ENCODE measurements at regions not wholly inside any gene's neighbourhood (a gene's known extent, or its start where the extent isn't known, plus 50 kb on each side); places are given as distances from the start of the nearest gene placed in this dataset.
"Not testable (repeated sequence)": the region's sequence is repeated elsewhere in the genome, so short reads cannot be mapped to it uniquely, and the experiment has no call there.

- no peaks in the 10 kb centered on the region for H3K4me1 ChIP-seq
- H3K9me3 ChIP-seq (replicated peaks), result no peaks in the 10 kb centered on the region
- DNase-seq, result no peak
- H3K27ac ChIP-seq (replicated peaks), result no peak overlapping the region
- intact Hi-C loops (cut with micrococcal nuclease), result no loop called here
- H3K36me3 ChIP-seq, result no peaks in the 10 kb centered on the region
- H3K4me3 ChIP-seq, result no peak overlapping the region
- TF ChIP-seq CTCF (IDR thresholded peaks at IDR 0.05; ENCODE audit: borderline replicate concordance), result no peak
- H3K27me3 ChIP-seq (ENCODE audit: low read depth), result no peaks in the 10 kb centered on the region
Measured at GRCh38 chr5:163135849-163136248, 301.5 kb upstream of the CCNG1 start.

GRCh38 chr5:163161512-163161911 lies 275.9 kb upstream of the CCNG1 start:
- H3K36me3 ChIP-seq, result no peaks in the 10 kb centered on the region

GRCh38 chr5:163162645-163163044 lies 274.8 kb upstream of the CCNG1 start:
- DNase-seq, result no peak
- intact Hi-C loops (cut with micrococcal nuclease), result no loop called here
- H3K27me3 ChIP-seq (ENCODE audit: low read depth), result no peaks in the 10 kb centered on the region
- TF ChIP-seq CTCF (IDR thresholded peaks at IDR 0.05; ENCODE audit: borderline replicate concordance), result no peak
- no peak overlapping the region for H3K4me3 ChIP-seq
- H3K27ac ChIP-seq (replicated peaks), result no peak overlapping the region
- H3K4me1 ChIP-seq, result no peaks in the 10 kb centered on the region
- peaks cover 6% of the 10 kb centered on the region for H3K9me3 ChIP-seq (replicated peaks)
- H3K36me3 ChIP-seq, result no peaks in the 10 kb centered on the region

More at GRCh38 chr5:163161512-163161911, 275.9 kb upstream of the CCNG1 start:
- Histone ChIP-seq H3K4me1 (no peaks in the 10 kb centered on the region), H3K27me3 (ENCODE audit: low read depth) (no peaks in the 10 kb centered on the region), H3K27ac (replicated peaks) (no peak overlapping the region), H3K9me3 (replicated peaks) (peaks cover under 1% of the 10 kb centered on the region), H3K4me3 (no peak overlapping the region)
- no peak for TF ChIP-seq CTCF (IDR thresholded peaks at IDR 0.05; ENCODE audit: borderline replicate concordance)
- no peak for DNase-seq
- intact Hi-C loops (cut with micrococcal nuclease), result no loop called here

- Histone ChIP-seq H3K4me1 (no peaks in the 10 kb centered on the region), H3K27ac (replicated peaks) (no peak overlapping the region), H3K27me3 (ENCODE audit: low read depth) (no peaks in the 10 kb centered on the region), H3K9me3 (replicated peaks) (peaks cover 18% of the 10 kb centered on the region), H3K4me3 (no peak overlapping the region), H3K36me3 (no peaks in the 10 kb centered on the region)
- no peak for DNase-seq
- intact Hi-C loops (cut with micrococcal nuclease), result no loop called here
- no peak for TF ChIP-seq CTCF (IDR thresholded peaks at IDR 0.05; ENCODE audit: borderline replicate concordance)
Measured at GRCh38 chr5:163163858-163164257, 273.5 kb upstream of the CCNG1 start.

- intact Hi-C loops (cut with micrococcal nuclease), result no loop called here
Measured at GRCh38 chr5:163165277-163165676, 272.1 kb upstream of the CCNG1 start.

GRCh38 chr5:163170161-163170560 lies 267.2 kb upstream of the CCNG1 start:
- H3K4me1 ChIP-seq; H3K27ac ChIP-seq (replicated peaks); H3K36me3 ChIP-seq; DNase-seq; H3K27me3 ChIP-seq (ENCODE audit: low read depth); intact Hi-C loops (cut with micrococcal nuclease); H3K4me3 ChIP-seq: not testable (repeated sequence)
- H3K9me3 ChIP-seq (replicated peaks), result peaks cover 33% of the 10 kb centered on the region

More at GRCh38 chr5:163165277-163165676, 272.1 kb upstream of the CCNG1 start:
- TF ChIP-seq CTCF (IDR thresholded peaks at IDR 0.05; ENCODE audit: borderline replicate concordance), result no peak
- no peaks in the 10 kb centered on the region for H3K27me3 ChIP-seq (ENCODE audit: low read depth)
- no peak for DNase-seq
- no peak overlapping the region for H3K4me3 ChIP-seq
- H3K27ac ChIP-seq (replicated peaks), result no peak overlapping the region
- peaks cover 33% of the 10 kb centered on the region for H3K9me3 ChIP-seq (replicated peaks)
- H3K36me3 ChIP-seq, result no peaks in the 10 kb centered on the region
- no peaks in the 10 kb centered on the region for H3K4me1 ChIP-seq
